ENCODE measurements at regions not wholly inside any gene's neighbourhood (a gene's known extent, or its start where the extent isn't known, plus 50 kb on each side); places are given as distances from the start of the nearest gene placed in this dataset.

DNA sequence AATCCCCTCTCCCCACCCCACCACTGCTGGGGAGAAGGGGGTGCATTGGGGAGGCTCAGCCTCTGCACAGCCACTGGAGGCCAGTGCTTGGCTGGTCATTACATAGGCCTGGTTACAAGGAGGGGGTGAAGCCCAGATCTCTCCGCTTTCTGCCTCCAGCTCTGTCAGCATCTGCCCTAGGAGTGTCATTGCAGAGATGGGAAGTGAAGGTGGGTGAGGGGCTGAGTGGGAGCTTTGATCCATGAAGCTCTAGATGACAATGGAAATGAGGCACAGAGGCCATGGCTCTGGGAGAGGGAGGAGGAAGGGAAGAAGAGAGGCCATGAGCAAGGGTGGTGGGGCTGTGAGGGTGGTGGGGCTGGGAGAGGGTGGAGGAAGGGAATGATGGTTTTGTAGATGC is 411.6 kb downstream of the MATN1 start:
- TF ChIP-seq CTCF (IDR thresholded peaks at IDR 0.05 in 4 of 5, conservative IDR thresholded peaks at IDR 0.05 in 1 of 5) = no peak
- no peak for TF ChIP-seq POLR2A (IDR thresholded peaks at IDR 0.05)

Data from gastrocnemius medialis (tissue), 4 donors.